ENCODE measurements at regions not wholly inside any gene's neighbourhood (a gene's known extent, or its start where the extent isn't known, plus 50 kb on each side); places are given as distances from the start of the nearest gene placed in this dataset.

DNA sequence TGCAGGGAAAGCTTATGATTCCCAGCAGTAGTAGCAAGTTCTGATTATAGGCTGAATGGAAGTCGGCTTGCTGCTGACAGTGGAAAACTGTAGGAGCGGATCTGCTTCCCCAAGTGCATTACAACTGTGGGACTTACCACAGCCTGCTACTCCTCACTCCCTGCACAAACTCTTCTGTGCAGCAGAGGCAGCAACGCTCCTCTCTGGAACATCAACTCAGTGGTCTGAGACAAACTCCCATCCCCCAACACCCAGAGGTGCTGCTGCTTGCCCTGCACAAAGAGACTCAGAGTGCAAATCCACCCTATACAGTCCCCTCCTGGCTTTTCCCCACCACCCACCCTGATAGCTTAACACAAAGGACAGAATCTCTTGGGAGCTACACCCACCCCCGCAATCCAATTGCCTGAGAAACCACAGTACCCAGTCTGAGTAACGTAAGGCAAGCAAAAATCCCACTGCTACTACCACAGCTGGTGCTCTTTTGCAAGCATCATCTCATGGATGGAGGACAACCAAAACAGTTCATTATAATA lies 1455.2 kb downstream of the AMY1C start:
- H3K27ac ChIP-seq: no peak overlapping the region
- H3K36me3 ChIP-seq (ENCODE audit: low read depth, missing control alignments): no peaks in the 10 kb centered on the region
- no peaks in the 10 kb centered on the region for H3K9me3 ChIP-seq
- DNase-seq: no peak
- intact Hi-C loops (cut with DNase I; ENCODE audit: low total_unique reads): no loop called here
- H3K4me1 ChIP-seq: no peaks in the 10 kb centered on the region
- TF ChIP-seq POLR2A (IDR thresholded peaks at IDR 0.05) (no peak), CTCF (IDR thresholded peaks at IDR 0.05) (no peak)
- WGBS, 2 donors: 93 to 98% methylated on average over 5 of the region's 5 CpGs
- no peaks in the 10 kb centered on the region for H3K27me3 ChIP-seq
- no peak overlapping the region for H3K4me3 ChIP-seq

GRCh38 chr1:105208581-105208980 lies 1458.9 kb downstream of the AMY1C start:
- TF ChIP-seq CTCF (IDR thresholded peaks at IDR 0.05): no peak
- no peak for TF ChIP-seq POLR2A (IDR thresholded peaks at IDR 0.05)
- WGBS, 2 donors: 91 to 96% methylated on average over 3 of the region's 3 CpGs

DNA sequence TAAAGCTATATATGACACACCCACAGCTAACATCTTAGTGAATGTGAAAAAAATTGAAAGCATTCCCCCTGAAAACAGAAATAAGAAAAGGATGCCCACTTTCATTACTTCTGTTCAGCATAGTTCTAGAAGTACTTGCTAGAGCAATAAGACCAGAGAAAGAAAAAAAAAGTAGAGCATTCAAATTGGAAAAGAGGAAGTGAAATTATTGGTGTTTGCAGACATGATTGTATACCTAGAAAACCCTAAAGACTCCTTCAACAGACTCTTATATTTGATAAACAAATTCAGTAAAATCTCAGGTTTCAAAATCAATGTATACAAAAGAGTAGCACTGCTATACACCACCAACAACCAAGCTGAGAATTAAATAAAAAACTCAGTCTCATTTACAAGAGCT lies 1461.0 kb downstream of the AMY1C start:
- no peaks in the 10 kb centered on the region for H3K4me1 ChIP-seq
- no peaks in the 10 kb centered on the region for H3K36me3 ChIP-seq (ENCODE audit: low read depth, missing control alignments)
- H3K27me3 ChIP-seq: no peaks in the 10 kb centered on the region
- no peak overlapping the region for H3K4me3 ChIP-seq
- H3K9me3 ChIP-seq: no peaks in the 10 kb centered on the region
- no peak overlapping the region for H3K27ac ChIP-seq
- intact Hi-C loops (cut with DNase I; ENCODE audit: low total_unique reads): no loop called here
- no peak for DNase-seq
- TF ChIP-seq POLR2A (IDR thresholded peaks at IDR 0.05): no peak

More at GRCh38 chr1:105208581-105208980, 1458.9 kb downstream of the AMY1C start:
- H3K4me3 ChIP-seq: no peak overlapping the region
- no peaks in the 10 kb centered on the region for H3K36me3 ChIP-seq (ENCODE audit: low read depth, missing control alignments)
- intact Hi-C loops (cut with DNase I; ENCODE audit: low total_unique reads): no loop called here
- H3K9me3 ChIP-seq: no peaks in the 10 kb centered on the region
- H3K4me1 ChIP-seq: no peaks in the 10 kb centered on the region
- DNase-seq: no peak
- H3K27ac ChIP-seq: no peak overlapping the region
- no peaks in the 10 kb centered on the region for H3K27me3 ChIP-seq

GRCh38 chr1:105231378-105231777 lies 1481.7 kb downstream of the AMY1C start:
- no peaks in the 10 kb centered on the region for H3K9me3 ChIP-seq
- no peaks in the 10 kb centered on the region for H3K36me3 ChIP-seq (ENCODE audit: low read depth, missing control alignments)
- TF ChIP-seq POLR2A (IDR thresholded peaks at IDR 0.05): no peak
- no peak for TF ChIP-seq CTCF (IDR thresholded peaks at IDR 0.05)
- DNase-seq: no peak
- H3K4me1 ChIP-seq: peaks cover 4% of the 10 kb centered on the region
- H3K4me3 ChIP-seq: no peak overlapping the region
- intact Hi-C loops (cut with DNase I; ENCODE audit: low total_unique reads): no loop called here
- no peak overlapping the region for H3K27ac ChIP-seq
- WGBS, 2 donors: 75 to 93% methylated on average over 1 of the region's 1 CpG
- H3K27me3 ChIP-seq: no peaks in the 10 kb centered on the region

DNA sequence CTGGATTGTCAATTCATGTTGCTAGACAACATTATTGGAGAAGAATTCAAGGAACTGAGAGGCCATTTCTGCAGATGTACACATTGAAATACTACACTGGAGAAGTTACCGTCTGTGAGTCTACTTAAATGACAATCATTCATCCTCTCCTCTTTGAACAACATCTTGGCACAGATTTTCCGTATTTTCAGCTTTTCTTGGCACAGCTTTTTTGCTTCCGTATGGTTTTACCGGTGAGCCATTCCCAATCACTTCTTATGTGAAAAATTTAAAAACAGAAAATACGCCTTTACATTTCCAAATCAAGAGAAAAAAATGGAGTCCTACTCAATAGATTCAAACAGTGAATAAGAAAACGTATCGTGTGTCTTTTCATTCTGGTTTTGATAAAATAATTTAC lies 1493.7 kb downstream of the AMY1C start:
- H3K9me3 ChIP-seq: no peaks in the 10 kb centered on the region
- no peaks in the 10 kb centered on the region for H3K36me3 ChIP-seq (ENCODE audit: low read depth, missing control alignments)
- H3K4me3 ChIP-seq: no peak overlapping the region
- H3K4me1 ChIP-seq: no peaks in the 10 kb centered on the region
- H3K27ac ChIP-seq: no peak overlapping the region
- no peaks in the 10 kb centered on the region for H3K27me3 ChIP-seq
- no peak for DNase-seq
- WGBS, 2 donors: 34 to 54% methylated on average over 7 of the region's 7 CpGs
- TF ChIP-seq POLR2A (IDR thresholded peaks at IDR 0.05) (no peak), CTCF (IDR thresholded peaks at IDR 0.05) (no peak)
- intact Hi-C loops (cut with DNase I; ENCODE audit: low total_unique reads): no loop called here

Data from testis (tissue), 2 donors.